ENCODE measurements at regions not wholly inside any gene's neighbourhood (a gene's known extent, or its start where the extent isn't known, plus 50 kb on each side); places are given as distances from the start of the nearest gene placed in this dataset. TPM values are rescaled to one million over a fixed set of nuclear protein-coding genes. Genes with fewer than 3 reads are reported as not detected.
"Not testable (repeated sequence)": the region's sequence is repeated elsewhere in the genome, so short reads cannot be mapped to it uniquely, and the experiment has no call there.

- Histone ChIP-seq H3K36me3 (ENCODE audit: insufficient read depth, low read length) (no peaks in the 10 kb centered on the region), H3K27me3 (ENCODE audit: insufficient read depth, low read length) (no peaks in the 10 kb centered on the region), H4K20me1 (ENCODE audit: insufficient read depth, low read length) (no peaks in the 10 kb centered on the region), H3K79me2 (ENCODE audit: insufficient read depth, low read length) (no peaks in the 10 kb centered on the region), H3K4me3 (ENCODE audit: insufficient read depth, low read length) (no peak overlapping the region), H3K4me2 (ENCODE audit: insufficient read depth, low read length) (no peak overlapping the region), H2AFZ (ENCODE audit: low read length) (no peak overlapping the region), H3K9me3 (ENCODE audit: low read depth, low read length) (no peaks in the 10 kb centered on the region), H3K4me1 (ENCODE audit: insufficient read depth, low read length) (no peaks in the 10 kb centered on the region), H3K27ac (ENCODE audit: low read depth, low read length) (no peak overlapping the region)
- no peak for DNase-seq (ENCODE audit: insufficient read length, low spot score, missing footprints)
- TF ChIP-seq, protein P1, sequence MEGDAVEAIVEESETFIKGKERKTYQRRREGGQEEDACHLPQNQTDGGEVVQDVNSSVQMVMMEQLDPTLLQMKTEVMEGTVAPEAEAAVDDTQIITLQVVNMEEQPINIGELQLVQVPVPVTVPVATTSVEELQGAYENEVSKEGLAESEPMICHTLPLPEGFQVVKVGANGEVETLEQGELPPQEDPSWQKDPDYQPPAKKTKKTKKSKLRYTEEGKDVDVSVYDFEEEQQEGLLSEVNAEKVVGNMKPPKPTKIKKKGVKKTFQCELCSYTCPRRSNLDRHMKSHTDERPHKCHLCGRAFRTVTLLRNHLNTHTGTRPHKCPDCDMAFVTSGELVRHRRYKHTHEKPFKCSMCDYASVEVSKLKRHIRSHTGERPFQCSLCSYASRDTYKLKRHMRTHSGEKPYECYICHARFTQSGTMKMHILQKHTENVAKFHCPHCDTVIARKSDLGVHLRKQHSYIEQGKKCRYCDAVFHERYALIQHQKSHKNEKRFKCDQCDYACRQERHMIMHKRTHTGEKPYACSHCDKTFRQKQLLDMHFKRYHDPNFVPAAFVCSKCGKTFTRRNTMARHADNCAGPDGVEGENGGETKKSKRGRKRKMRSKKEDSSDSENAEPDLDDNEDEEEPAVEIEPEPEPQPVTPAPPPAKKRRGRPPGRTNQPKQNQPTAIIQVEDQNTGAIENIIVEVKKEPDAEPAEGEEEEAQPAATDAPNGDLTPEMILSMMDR (IDR thresholded peaks at IDR 0.05; ENCODE audit: extremely low read depth, low read depth, low read length) = no peak
Measured at GRCh38 chr4:115187136-115187535, 73.7 kb upstream of the NDST4 start.

DNA sequence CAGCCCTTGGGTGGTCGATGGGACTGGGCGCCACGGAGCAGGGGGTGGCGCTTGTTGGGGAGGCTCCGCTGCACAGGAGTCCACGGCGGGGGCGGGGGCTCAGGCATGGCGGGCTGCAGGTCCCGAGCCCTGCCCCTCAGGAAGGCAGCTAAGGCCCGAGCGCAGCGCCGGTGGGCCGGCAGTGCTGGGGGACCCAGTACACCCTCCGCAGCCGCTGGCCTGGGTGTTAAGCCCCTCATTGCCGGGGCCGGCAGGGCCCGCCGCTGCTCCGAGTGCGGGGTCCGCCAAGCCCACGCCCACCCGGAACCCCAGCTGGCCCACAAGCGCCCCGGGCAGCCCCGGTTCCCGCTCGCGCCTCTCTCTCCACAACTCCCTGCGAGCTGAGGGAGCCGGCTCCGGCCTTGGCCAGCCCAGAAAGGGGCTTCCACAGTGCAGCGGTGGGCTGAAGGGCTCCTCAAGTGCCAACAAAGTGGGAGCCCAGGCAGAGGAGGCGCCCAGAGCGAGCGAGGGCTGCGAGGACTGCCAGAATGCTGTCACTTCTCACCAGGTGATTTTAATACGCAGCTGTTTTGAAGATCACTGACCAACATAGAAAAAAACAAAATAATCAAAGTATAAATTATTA lies 66.1 kb upstream of the NDST4 start:
- H3K9me3 ChIP-seq (ENCODE audit: low read depth, low read length); H3K4me1 ChIP-seq (ENCODE audit: insufficient read depth, low read length); H3K4me3 ChIP-seq (ENCODE audit: insufficient read depth, low read length); H3K4me2 ChIP-seq (ENCODE audit: insufficient read depth, low read length); H3K27ac ChIP-seq (ENCODE audit: low read depth, low read length); H3K27me3 ChIP-seq (ENCODE audit: insufficient read depth, low read length); H3K36me3 ChIP-seq (ENCODE audit: insufficient read depth, low read length); H2AFZ ChIP-seq (ENCODE audit: low read length); H4K20me1 ChIP-seq (ENCODE audit: insufficient read depth, low read length); H3K79me2 ChIP-seq (ENCODE audit: insufficient read depth, low read length); DNase-seq (ENCODE audit: insufficient read length, low spot score, missing footprints): not testable (repeated sequence)

DNA sequence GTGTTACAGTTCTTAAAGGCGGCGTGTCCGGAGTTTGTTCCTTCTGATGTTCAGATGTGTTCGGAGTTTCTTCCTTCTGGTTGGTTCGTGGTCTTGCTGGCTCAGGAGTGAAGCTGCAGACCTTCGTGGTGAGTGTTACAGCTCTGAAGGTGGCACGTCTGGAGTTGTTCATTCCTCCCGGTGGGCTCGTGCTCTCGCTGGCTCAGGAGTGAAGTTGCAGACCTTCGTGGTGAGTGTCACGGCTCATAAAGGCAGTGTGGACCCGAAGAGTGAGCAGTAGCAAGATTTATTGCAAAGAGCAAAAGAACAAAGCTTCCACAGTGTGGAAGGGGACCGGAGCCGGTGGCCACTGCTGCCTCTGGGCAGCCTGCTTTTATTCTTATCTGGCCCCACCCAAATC lies 65.3 kb upstream of the NDST4 start:
- not testable (repeated sequence) for H3K36me3 ChIP-seq (ENCODE audit: insufficient read depth, low read length); H2AFZ ChIP-seq (ENCODE audit: low read length); H3K9me3 ChIP-seq (ENCODE audit: low read depth, low read length); H3K4me3 ChIP-seq (ENCODE audit: insufficient read depth, low read length); DNase-seq (ENCODE audit: insufficient read length, low spot score, missing footprints); H3K27me3 ChIP-seq (ENCODE audit: insufficient read depth, low read length); H3K4me1 ChIP-seq (ENCODE audit: insufficient read depth, low read length); H3K4me2 ChIP-seq (ENCODE audit: insufficient read depth, low read length); H3K27ac ChIP-seq (ENCODE audit: low read depth, low read length); H3K79me2 ChIP-seq (ENCODE audit: insufficient read depth, low read length); H4K20me1 ChIP-seq (ENCODE audit: insufficient read depth, low read length)

- H2AFZ ChIP-seq (ENCODE audit: low read length) = no peak overlapping the region
- H4K20me1 ChIP-seq (ENCODE audit: insufficient read depth, low read length) = no peaks in the 10 kb centered on the region
- H3K36me3 ChIP-seq (ENCODE audit: insufficient read depth, low read length) = no peaks in the 10 kb centered on the region
- TF ChIP-seq, protein P1 (IDR thresholded peaks at IDR 0.05; ENCODE audit: extremely low read depth, low read depth, low read length) = no peak
- no peak overlapping the region for H3K27ac ChIP-seq (ENCODE audit: low read depth, low read length)
- H3K27me3 ChIP-seq (ENCODE audit: insufficient read depth, low read length) = no peaks in the 10 kb centered on the region
- no peaks in the 10 kb centered on the region for H3K79me2 ChIP-seq (ENCODE audit: insufficient read depth, low read length)
- H3K9me3 ChIP-seq (ENCODE audit: low read depth, low read length) = no peaks in the 10 kb centered on the region
- H3K4me3 ChIP-seq (ENCODE audit: insufficient read depth, low read length) = no peak overlapping the region
- no peak for DNase-seq (ENCODE audit: insufficient read length, low spot score, missing footprints)
- H3K4me1 ChIP-seq (ENCODE audit: insufficient read depth, low read length) = no peaks in the 10 kb centered on the region
- no peak overlapping the region for H3K4me2 ChIP-seq (ENCODE audit: insufficient read depth, low read length)
Measured at GRCh38 chr4:115171220-115171619, 57.8 kb upstream of the NDST4 start.

DNA sequence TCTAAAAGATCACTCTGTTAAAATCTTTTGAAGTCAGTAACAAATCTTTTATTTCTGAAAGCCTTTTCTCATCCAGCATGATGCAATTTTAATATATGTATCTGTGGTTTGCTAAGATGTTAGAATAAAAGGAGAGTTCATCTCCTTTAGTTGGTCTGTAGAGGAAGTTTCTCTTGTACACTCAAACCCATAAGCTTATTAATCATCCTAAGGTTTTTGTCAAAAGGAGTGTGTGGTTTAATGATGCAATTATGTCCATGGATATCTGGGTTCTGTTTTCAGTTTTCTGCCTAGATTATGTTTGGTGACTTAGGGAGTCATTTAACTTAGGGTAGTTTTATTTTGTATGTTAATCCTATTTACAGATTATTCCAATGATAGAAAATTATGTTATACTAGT lies 52.1 kb upstream of the NDST4 start:
- DNase-seq (ENCODE audit: insufficient read length, low spot score, missing footprints) = no peak
- H3K27ac ChIP-seq (ENCODE audit: low read depth, low read length) = no peak overlapping the region
- H3K9me3 ChIP-seq (ENCODE audit: low read depth, low read length) = no peaks in the 10 kb centered on the region
- TF ChIP-seq, protein P1 (IDR thresholded peaks at IDR 0.05; ENCODE audit: extremely low read depth, low read depth, low read length) = no peak
- H3K4me2 ChIP-seq (ENCODE audit: insufficient read depth, low read length) = no peak overlapping the region
- H3K27me3 ChIP-seq (ENCODE audit: insufficient read depth, low read length) = no peaks in the 10 kb centered on the region
- no peaks in the 10 kb centered on the region for H3K4me1 ChIP-seq (ENCODE audit: insufficient read depth, low read length)
- H4K20me1 ChIP-seq (ENCODE audit: insufficient read depth, low read length) = no peaks in the 10 kb centered on the region
- H3K4me3 ChIP-seq (ENCODE audit: insufficient read depth, low read length) = no peak overlapping the region
- H3K79me2 ChIP-seq (ENCODE audit: insufficient read depth, low read length) = no peaks in the 10 kb centered on the region
- H2AFZ ChIP-seq (ENCODE audit: low read length) = no peak overlapping the region
- H3K36me3 ChIP-seq (ENCODE audit: insufficient read depth, low read length) = no peaks in the 10 kb centered on the region

Small RNA genes in the stretch of these regions (small RNA-seq; reads per million reads assigned to genes)
- not detected for gene RNU6-119P

Data from osteoblast (primary cell).